Colon (tissue), 2 donors: ENCODE measurements at regions not wholly inside any gene's neighbourhood (a gene's known extent, or its start where the extent isn't known, plus 50 kb on each side); places are given as distances from the start of the nearest gene placed in this dataset.

Source experiments
- FAIRE-seq: peaks from 2 replicates; lab custom pipeline; 2012; peaks lifted over from hg19 to GRCh38; lab: Jason Lieb, UNC
- donor health status: control.
- donor health status: control.

GRCh38 chr5:93275376-93275775, 305.6 kb downstream of the NR2F1-AS1 start:
- no peak for FAIRE-seq

- FAIRE-seq = no peak
Measured at GRCh38 chr5:93274291-93274690, 306.7 kb downstream of the NR2F1-AS1 start.

GRCh38 chr5:93273176-93273575, 307.8 kb downstream of the NR2F1-AS1 start:
- FAIRE-seq = no peak

GRCh38 chr5:93272108-93272507, 308.9 kb downstream of the NR2F1-AS1 start:
- no peak for FAIRE-seq

GRCh38 chr5:93267736-93268135, 313.3 kb downstream of the NR2F1-AS1 start:
- no peak for FAIRE-seq

- no peak for FAIRE-seq
Measured at GRCh38 chr5:93267276-93267675, 313.7 kb downstream of the NR2F1-AS1 start.

GRCh38 chr5:93257616-93258015, 323.4 kb downstream of the NR2F1-AS1 start:
- FAIRE-seq = no peak

GRCh38 chr5:93255796-93256195, 325.2 kb downstream of the NR2F1-AS1 start:
- FAIRE-seq = no peak

- FAIRE-seq = no peak
Measured at GRCh38 chr5:93252165-93252564, 328.9 kb downstream of the NR2F1-AS1 start.

- no peak for FAIRE-seq
Measured at GRCh38 chr5:93251347-93251746, 329.7 kb downstream of the NR2F1-AS1 start.

GRCh38 chr5:93250424-93250823, 330.6 kb downstream of the NR2F1-AS1 start:
- no peak for FAIRE-seq

- FAIRE-seq = no peak
Measured at GRCh38 chr5:93249651-93250289, 331.2 kb downstream of the NR2F1-AS1 start.

GRCh38 chr5:93247105-93247504, 333.9 kb downstream of the NR2F1-AS1 start:
- no peak for FAIRE-seq

GRCh38 chr5:93246090-93246855, 334.7 kb downstream of the NR2F1-AS1 start:
- no peak for FAIRE-seq

GRCh38 chr5:93245226-93245625, 335.8 kb downstream of the NR2F1-AS1 start:
- FAIRE-seq = no peak

- no peak for FAIRE-seq
Measured at GRCh38 chr5:93243481-93243880, 337.5 kb downstream of the NR2F1-AS1 start.

- no peak for FAIRE-seq
Measured at GRCh38 chr5:93240228-93240834, 340.7 kb downstream of the NR2F1-AS1 start.

GRCh38 chr5:93236807-93237421, 344.1 kb downstream of the NR2F1-AS1 start:
- no peak for FAIRE-seq

GRCh38 chr5:93235761-93236160, 345.3 kb downstream of the NR2F1-AS1 start:
- FAIRE-seq = no peak

- FAIRE-seq = no peak
Measured at GRCh38 chr5:93226202-93226735, 354.8 kb downstream of the NR2F1-AS1 start.

- no peak for FAIRE-seq
Measured at GRCh38 chr5:93225748-93226147, 355.3 kb downstream of the NR2F1-AS1 start.

- no peak for FAIRE-seq
Measured at GRCh38 chr5:93224624-93225023, 356.4 kb downstream of the NR2F1-AS1 start.

- no peak for FAIRE-seq
Measured at GRCh38 chr5:93221773-93222172, 359.2 kb downstream of the NR2F1-AS1 start.
